ENCODE measurements at regions not wholly inside any gene's neighbourhood (a gene's known extent, or its start where the extent isn't known, plus 50 kb on each side); places are given as distances from the start of the nearest gene placed in this dataset.

DNA sequence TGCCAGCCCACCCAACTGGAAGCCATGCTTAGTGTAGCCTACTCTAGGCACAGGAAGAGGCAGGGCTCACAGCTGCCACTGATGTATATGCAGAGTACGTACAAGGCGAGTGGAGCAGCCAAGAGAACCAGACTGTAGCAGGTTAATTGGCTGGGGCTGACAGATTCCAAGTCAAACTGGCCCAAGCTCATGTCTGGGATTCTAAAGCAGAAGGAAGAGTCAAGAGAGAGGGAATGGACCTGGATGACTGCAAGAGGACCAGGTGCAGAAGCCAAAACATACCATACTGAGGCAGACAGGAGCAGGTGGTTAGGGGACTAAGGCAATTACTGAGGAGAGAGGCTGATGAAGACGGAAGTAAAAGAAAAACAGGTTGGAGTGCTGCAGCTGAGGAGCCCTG lies 51.3 kb upstream of the LRRN2 start:
- Histone ChIP-seq H3K36me3 (ENCODE audit: control insufficient read depth, insufficient read depth, low read length) (no peaks in the 10 kb centered on the region), H3K4me1 (no peaks in the 10 kb centered on the region), H3K27me3 (replicated peaks; ENCODE audit: control insufficient read depth, insufficient read depth, low read length) (no peaks in the 10 kb centered on the region; the same call in 1 of the 2 replicates), H3K4me3 (ENCODE audit: low read depth, low read length) (no peak overlapping the region), H3K9me3 (peaks cover 19% of the 10 kb centered on the region)
- H3K4me3 Mint-ChIP-seq (ENCODE audit: unreplicated experiment): no peak overlapping the region
- TF ChIP-seq, protein P1, sequence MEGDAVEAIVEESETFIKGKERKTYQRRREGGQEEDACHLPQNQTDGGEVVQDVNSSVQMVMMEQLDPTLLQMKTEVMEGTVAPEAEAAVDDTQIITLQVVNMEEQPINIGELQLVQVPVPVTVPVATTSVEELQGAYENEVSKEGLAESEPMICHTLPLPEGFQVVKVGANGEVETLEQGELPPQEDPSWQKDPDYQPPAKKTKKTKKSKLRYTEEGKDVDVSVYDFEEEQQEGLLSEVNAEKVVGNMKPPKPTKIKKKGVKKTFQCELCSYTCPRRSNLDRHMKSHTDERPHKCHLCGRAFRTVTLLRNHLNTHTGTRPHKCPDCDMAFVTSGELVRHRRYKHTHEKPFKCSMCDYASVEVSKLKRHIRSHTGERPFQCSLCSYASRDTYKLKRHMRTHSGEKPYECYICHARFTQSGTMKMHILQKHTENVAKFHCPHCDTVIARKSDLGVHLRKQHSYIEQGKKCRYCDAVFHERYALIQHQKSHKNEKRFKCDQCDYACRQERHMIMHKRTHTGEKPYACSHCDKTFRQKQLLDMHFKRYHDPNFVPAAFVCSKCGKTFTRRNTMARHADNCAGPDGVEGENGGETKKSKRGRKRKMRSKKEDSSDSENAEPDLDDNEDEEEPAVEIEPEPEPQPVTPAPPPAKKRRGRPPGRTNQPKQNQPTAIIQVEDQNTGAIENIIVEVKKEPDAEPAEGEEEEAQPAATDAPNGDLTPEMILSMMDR (IDR thresholded peaks at IDR 0.05; ENCODE audit: insufficient read depth in 1 of 2, low read depth in 1 of 2, low read length in 1 of 2, severe bottlenecking in 1 of 2, unreplicated experiment in 1 of 2): no peak
- ChIA-PET POLR2A (no interaction called here), CTCF (no interaction called here)
- peaks cover 24% of the 10 kb centered on the region for H3K27me3 Mint-ChIP-seq (ENCODE audit: insufficient read depth, unreplicated experiment)
- DNase-seq: no peak
- H3K4me1 Mint-ChIP-seq (ENCODE audit: low read depth, unreplicated experiment): no peaks in the 10 kb centered on the region
- H3K27ac Mint-ChIP-seq (ENCODE audit: unreplicated experiment): no peak overlapping the region
- intact Hi-C loops (cut with micrococcal nuclease; ENCODE audit: unreplicated experiment): no loop called here
- BruUV-seq (replicated peaks): no TSS peak
- no peaks in the 10 kb centered on the region for H3K9me3 Mint-ChIP-seq (ENCODE audit: unreplicated experiment)
- no peaks in the 10 kb centered on the region for H3K36me3 Mint-ChIP-seq (ENCODE audit: insufficient read depth, unreplicated experiment)

- Mint-ChIP-seq H3K4me1 (ENCODE audit: low read depth, unreplicated experiment) (no peaks in the 10 kb centered on the region), H3K36me3 (ENCODE audit: insufficient read depth, unreplicated experiment) (no peaks in the 10 kb centered on the region), H3K27ac (ENCODE audit: unreplicated experiment) (no peak overlapping the region), H3K27me3 (ENCODE audit: insufficient read depth, unreplicated experiment) (peaks cover 28% of the 10 kb centered on the region), H3K4me3 (ENCODE audit: unreplicated experiment) (no peak overlapping the region), H3K9me3 (ENCODE audit: unreplicated experiment) (no peaks in the 10 kb centered on the region)
- peaks cover 19% of the 10 kb centered on the region for H3K9me3 ChIP-seq
- H3K36me3 ChIP-seq (ENCODE audit: control insufficient read depth, insufficient read depth, low read length): no peaks in the 10 kb centered on the region
- TF ChIP-seq, protein P1 (IDR thresholded peaks at IDR 0.05; ENCODE audit: insufficient read depth in 1 of 2, low read depth in 1 of 2, low read length in 1 of 2, severe bottlenecking in 1 of 2, unreplicated experiment in 1 of 2): no peak
- ChIA-PET CTCF (no interaction called here), POLR2A (no interaction called here)
- no peaks in the 10 kb centered on the region for H3K4me1 ChIP-seq
- no peak overlapping the region for H3K4me3 ChIP-seq (ENCODE audit: low read depth, low read length)
- BruUV-seq (replicated peaks): no TSS peak
- no peak for DNase-seq
- intact Hi-C loops (cut with micrococcal nuclease; ENCODE audit: unreplicated experiment): no loop called here
- H3K27me3 ChIP-seq (replicated peaks; ENCODE audit: control insufficient read depth, insufficient read depth, low read length): no peaks in the 10 kb centered on the region; the same call in 1 of the 2 replicates
Measured at GRCh38 chr1:204738506-204738905, 53.0 kb upstream of the LRRN2 start.

DNA sequence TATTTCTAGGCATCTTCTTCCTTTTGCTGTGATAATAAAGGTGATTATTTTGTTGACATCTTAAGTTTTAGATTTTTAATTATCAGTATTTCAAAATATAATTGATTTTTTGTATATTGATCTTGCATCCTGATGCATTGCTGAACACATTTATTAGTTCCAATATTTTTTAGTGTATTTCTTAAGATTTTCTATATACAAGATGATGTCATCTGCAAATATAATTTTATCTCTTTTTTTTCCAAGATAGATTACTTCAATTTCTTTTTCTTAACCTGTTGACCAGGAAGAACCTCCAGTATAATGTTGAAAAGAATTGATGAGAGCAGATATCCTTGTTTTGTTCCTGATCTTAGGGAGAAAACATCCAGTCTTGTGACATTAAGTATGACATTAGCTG lies 54.8 kb upstream of the LRRN2 start:
- Histone ChIP-seq H3K36me3 (ENCODE audit: control insufficient read depth, insufficient read depth, low read length) (no peaks in the 10 kb centered on the region), H3K27me3 (replicated peaks; ENCODE audit: control insufficient read depth, insufficient read depth, low read length) (no peaks in the 10 kb centered on the region; the same call in 1 of the 2 replicates), H3K4me3 (ENCODE audit: low read depth, low read length) (no peak overlapping the region), H3K9me3 (peaks cover 19% of the 10 kb centered on the region), H3K4me1 (no peaks in the 10 kb centered on the region)
- ChIA-PET CTCF (no interaction called here), POLR2A (no interaction called here)
- TF ChIP-seq, protein P1 (IDR thresholded peaks at IDR 0.05; ENCODE audit: insufficient read depth in 1 of 2, low read depth in 1 of 2, low read length in 1 of 2, severe bottlenecking in 1 of 2, unreplicated experiment in 1 of 2): no peak
- intact Hi-C loops (cut with micrococcal nuclease; ENCODE audit: unreplicated experiment): no loop called here
- H3K9me3 Mint-ChIP-seq (ENCODE audit: unreplicated experiment): no peaks in the 10 kb centered on the region
- BruUV-seq (replicated peaks): no TSS peak
- no peak overlapping the region for H3K4me3 Mint-ChIP-seq (ENCODE audit: unreplicated experiment)
- no peaks in the 10 kb centered on the region for H3K4me1 Mint-ChIP-seq (ENCODE audit: low read depth, unreplicated experiment)
- no peak overlapping the region for H3K27ac Mint-ChIP-seq (ENCODE audit: unreplicated experiment)
- peaks cover 27% of the 10 kb centered on the region for H3K27me3 Mint-ChIP-seq (ENCODE audit: insufficient read depth, unreplicated experiment)
- H3K36me3 Mint-ChIP-seq (ENCODE audit: insufficient read depth, unreplicated experiment): no peaks in the 10 kb centered on the region
- no peak for DNase-seq
